HCT116 (cell line): ENCODE measurements at regions not wholly inside any gene's neighbourhood (a gene's known extent, or its start where the extent isn't known, plus 50 kb on each side); places are given as distances from the start of the nearest gene placed in this dataset.

Source experiments
- ATAC-seq: fragments of 200-7000 bp; cut with Tn5 transposase; 2 replicates; pipeline ENCODE4 v1.9.1; 2020; ENCODE audit warnings: mild to moderate bottlenecking, moderate library complexity
- BruUV-seq: library from RNA; stranded (reverse); fragments of 400-500 nt; replicated peaks from 2 replicates; lab custom pipeline; 2021; lab: Mats Ljungman, UMichigan
- CTCF ChIA-PET: fragments of 300-600 bp; sonication (Branson Sonifier 250); formaldehyde crosslinking; loops from one replicate; lab custom pipeline; 2021; ENCODE audit warnings: antibody characterized with exemption; lab: Charles Lee
- POLR2A ChIA-PET: fragments of 300-600, 350-600 bp; sonication (Branson Sonifier 250); formaldehyde crosslinking; loops from one replicate; lab custom pipeline; 2021; ENCODE audit warnings: antibody characterized with exemption; lab: Charles Lee
- RAD21 ChIA-PET, 2 experiments: fragments of 300-600 bp; sonication (Branson Sonifier 250); formaldehyde crosslinking; loops; one replicate each; lab custom pipeline; 2023; ENCODE audit warnings: low total read pairs in 2 of 2; ENCODE audit not compliant: uncharacterized antibody in 2 of 2, unreplicated experiment in 2 of 2, low non-redundant PET in 1 of 2; lab: Charles Lee
- DNase-seq: peaks from one replicate; pipeline ENCODE4 v3.0.0-alpha.2; 2010; ENCODE audit warnings: low read depth, low spot score
- H2AFZ ChIP-seq: fragments of 200-600 bp; shearing (Covaris generic), sonication (generic); 2 replicates; pipeline ENCODE4 v1.6.1; 2017; ENCODE audit warnings: low read depth, mixed run types, mixed read lengths, antibody characterized with exemption, low read length; ENCODE audit not compliant: poor library complexity, severe bottlenecking
- H3K27ac ChIP-seq: 2 replicates; pipeline ENCODE4 v1.5.1; 2012; ENCODE audit warnings: low read depth, low read length
- H3K27me3 ChIP-seq: fragments of 200-600 bp; sonication (generic); 2 replicates; pipeline ENCODE4 v1.6.1; 2016; ENCODE audit warnings: mixed run types, low read length, mixed read lengths; ENCODE audit not compliant: insufficient read depth
- H3K36me3 ChIP-seq, 2 experiments: fragments of 200-500 bp in 1 of 2; fragments of 200-600 bp in 1 of 2; sonication (Bioruptor generic) in 1 of 2; sonication (generic) in 1 of 2; 2 replicates each; pipeline versions ENCODE4 v1.5.1 to v1.6.1; 2014 to 2016; ENCODE audit warnings: low read length in 2 of 2, inconsistent platforms in 1 of 2, mixed read lengths in 1 of 2, mixed run types in 1 of 2; ENCODE audit not compliant: insufficient read depth in 2 of 2, control insufficient read depth in 1 of 2
- H3K4me1 ChIP-seq, 2 experiments: fragments of 200-600 bp in 1 of 2; sonication (generic) in 1 of 2; 2 replicates each; pipeline versions ENCODE4 v1.5.1 to v1.6.1; 2012 to 2017; ENCODE audit warnings: low read length in 2 of 2, inconsistent platforms in 1 of 2, mild to moderate bottlenecking in 1 of 2, mixed read lengths in 1 of 2, mixed run types in 1 of 2, moderate library complexity in 1 of 2; ENCODE audit not compliant: insufficient read depth in 2 of 2, control insufficient read depth in 1 of 2
- H3K4me2 ChIP-seq: fragments of 200-600 bp; sonication (generic); 2 replicates; pipeline ENCODE4 v1.6.1; 2017; ENCODE audit warnings: mixed run types, low read length, mixed read lengths
- H3K4me3 ChIP-seq, 2 experiments: fragments of 200-600 bp in 1 of 2; sonication (generic) in 1 of 2; replicated peaks in 1 of 2; 2 replicates each; pipeline ENCODE4 v1.5.1; 2011 to 2016; ENCODE audit warnings: low read length in 2 of 2, control low read depth in 1 of 2, low read depth in 1 of 2, mild to moderate bottlenecking in 1 of 2, mixed read lengths in 1 of 2, mixed run types in 1 of 2
- H3K79me2 ChIP-seq: fragments of 200-600 bp; sonication (generic); 2 replicates; pipeline ENCODE4 v1.6.1; 2017; ENCODE audit warnings: mild to moderate bottlenecking, mixed run types, low read length, moderate library complexity, mixed read lengths; ENCODE audit not compliant: insufficient read depth
- H3K9ac ChIP-seq: fragments of 200-600 bp; sonication (generic); 2 replicates; pipeline ENCODE4 v1.6.1; 2016; ENCODE audit warnings: low read length, mixed read lengths
- H3K9me2 ChIP-seq: fragments of 200-600 bp; sonication (generic), shearing (Covaris generic); 2 replicates; pipeline ENCODE4 v1.6.1; 2017; ENCODE audit warnings: mixed run types, mild to moderate bottlenecking, moderate library complexity; ENCODE audit not compliant: insufficient read depth
- H3K9me3 ChIP-seq, 2 experiments: fragments of 200-500 bp in 1 of 2; fragments of 200-600 bp in 1 of 2; sonication (Bioruptor generic) in 1 of 2; sonication (generic) in 1 of 2; 2 replicates each; pipeline ENCODE4 v1.6.1; 2014 to 2017; ENCODE audit warnings: low read length in 2 of 2, mixed read lengths in 2 of 2, inconsistent platforms in 1 of 2, low read depth in 1 of 2, mild to moderate bottlenecking in 1 of 2, mixed run types in 1 of 2, moderate library complexity in 1 of 2; ENCODE audit not compliant: control insufficient read depth in 1 of 2, insufficient read depth in 1 of 2
- H4K20me1 ChIP-seq: fragments of 200-600 bp; sonication (generic), shearing (Covaris generic); 2 replicates; pipeline ENCODE4 v1.6.1; 2017; ENCODE audit warnings: mixed run types, mild to moderate bottlenecking, moderate library complexity; ENCODE audit not compliant: insufficient read depth
- CBX3 ChIP-seq: IDR thresholded peaks from 2 replicates; pipeline ENCODE4 v1.6.1; 2012; ENCODE audit warnings: low read depth
- CEBPB ChIP-seq: IDR thresholded peaks from 2 replicates; pipeline ENCODE4 v1.6.1; 2012; ENCODE audit warnings: low read depth
- CTCF ChIP-seq, 3 experiments: fragments of 200-600 bp in 1 of 3; sonication (generic) in 1 of 3; IDR thresholded peaks in 2 of 3; conservative IDR thresholded peaks in 1 of 3; 2 replicates each; pipeline ENCODE4 v1.5.1; 2012 to 2017; ENCODE audit warnings: low read depth in 2 of 3, low read length in 2 of 3, antibody characterized with exemption in 1 of 3, borderline replicate concordance in 1 of 3, control low read depth in 1 of 3, mild to moderate bottlenecking in 1 of 3, mixed read lengths in 1 of 3, mixed run types in 1 of 3, moderate library complexity in 1 of 3; ENCODE audit not compliant: insufficient read depth in 1 of 3
- ELF1 ChIP-seq: IDR thresholded peaks from 2 replicates; pipeline ENCODE4 v1.6.1; 2012; ENCODE audit warnings: low read depth, borderline replicate concordance
- EZH2 ChIP-seq: fragments of 200-600 bp; sonication (generic); IDR thresholded peaks from 2 replicates; pipeline ENCODE4 v1.6.1; 2017; ENCODE audit warnings: antibody characterized with exemption, mixed run types
- FOSL1 ChIP-seq: IDR thresholded peaks from 2 replicates; pipeline ENCODE4 v1.6.1; 2012; ENCODE audit warnings: low read depth
- JUND ChIP-seq: IDR thresholded peaks from 2 replicates; pipeline ENCODE4 v1.6.1; 2012
- POLR2A ChIP-seq: IDR thresholded peaks from 2 replicates; pipeline ENCODE4 v1.7.0; 2011; ENCODE audit warnings: borderline replicate concordance; ENCODE audit not compliant: insufficient read depth, insufficient read length; ENCODE audit errors: extremely low read depth
- SP1 ChIP-seq: IDR thresholded peaks from 2 replicates; pipeline ENCODE4 v1.6.1; 2012; ENCODE audit warnings: low read depth
- ZFX ChIP-seq: fragments of 450-650 bp; IDR thresholded peaks from 2 replicates; pipeline ENCODE4 v1.6.1; 2017
- ZNF274 ChIP-seq: fragments of 200-500 bp; sonication (Bioruptor generic); IDR thresholded peaks from 2 replicates; pipeline ENCODE4 v1.6.1; 2014; ENCODE audit warnings: mild to moderate bottlenecking, low read depth, low read length, inconsistent platforms
- intact Hi-C: fragments of 100-400 bp; cut with micrococcal nuclease; formaldehyde crosslinking; loops from 2 replicates; pipeline ENCODE4 v1.10.0; 2022
- TF ChIP-seq, protein P1 (sequence below): IDR thresholded peaks from 2 replicates; pipeline ENCODE4 v1.6.1; 2012
- TF ChIP-seq, protein P2 (sequence below): IDR thresholded peaks from 2 replicates; pipeline ENCODE4 v1.6.1; 2012; ENCODE audit warnings: low read depth

GRCh38 chr3:71905426-71905825, 120.5 kb upstream of the PROK2 start:
- Histone ChIP-seq H3K9me3 (no peaks in the 10 kb centered on the region), H3K4me1 (peaks cover 0 to 3% of the 10 kb centered on the region in 2 experiments; a peak in 1 of 4 replicates), H3K4me2 (no peak overlapping the region), H3K9ac (no peak overlapping the region), H3K27me3 (peaks cover 26% of the 10 kb centered on the region), H3K36me3 (no peaks in the 10 kb centered on the region), H3K27ac (no peak overlapping the region), H3K9me2 (no peaks in the 10 kb centered on the region), H2AFZ (no peak overlapping the region), H3K79me2 (no peaks in the 10 kb centered on the region), H3K4me3 (no peak overlapping the region), H4K20me1 (no peaks in the 10 kb centered on the region)
- CTCF ChIA-PET = no interaction called here
- POLR2A ChIA-PET = no interaction called here
- ATAC-seq = no peak
- no peak for DNase-seq
- RAD21 ChIA-PET = no interaction called here
- no TSS peak for BruUV-seq
- no peak for TF ChIP-seq SP1
- TF ChIP-seq POLR2A = no peak
- TF ChIP-seq ELF1 = no peak
- TF ChIP-seq CEBPB = no peak
- no peak for TF ChIP-seq CTCF (IDR thresholded peaks at IDR 0.05 in 2 of 3, conservative IDR thresholded peaks at IDR 0.05 in 1 of 3; ENCODE audit: borderline replicate concordance in 1 of 3, insufficient read depth in 1 of 3, low read depth in 2 of 3, low read length in 2 of 3)
- no peak for TF ChIP-seq ZNF274
- no peak for TF ChIP-seq ZFX
- no peak for TF ChIP-seq EZH2
- no peak for TF ChIP-seq FOSL1
- no peak for TF ChIP-seq JUND
- TF ChIP-seq, protein P1, sequence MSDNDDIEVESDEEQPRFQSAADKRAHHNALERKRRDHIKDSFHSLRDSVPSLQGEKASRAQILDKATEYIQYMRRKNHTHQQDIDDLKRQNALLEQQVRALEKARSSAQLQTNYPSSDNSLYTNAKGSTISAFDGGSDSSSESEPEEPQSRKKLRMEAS = no peak
- TF ChIP-seq CBX3 = no peak
- TF ChIP-seq, protein P2, sequence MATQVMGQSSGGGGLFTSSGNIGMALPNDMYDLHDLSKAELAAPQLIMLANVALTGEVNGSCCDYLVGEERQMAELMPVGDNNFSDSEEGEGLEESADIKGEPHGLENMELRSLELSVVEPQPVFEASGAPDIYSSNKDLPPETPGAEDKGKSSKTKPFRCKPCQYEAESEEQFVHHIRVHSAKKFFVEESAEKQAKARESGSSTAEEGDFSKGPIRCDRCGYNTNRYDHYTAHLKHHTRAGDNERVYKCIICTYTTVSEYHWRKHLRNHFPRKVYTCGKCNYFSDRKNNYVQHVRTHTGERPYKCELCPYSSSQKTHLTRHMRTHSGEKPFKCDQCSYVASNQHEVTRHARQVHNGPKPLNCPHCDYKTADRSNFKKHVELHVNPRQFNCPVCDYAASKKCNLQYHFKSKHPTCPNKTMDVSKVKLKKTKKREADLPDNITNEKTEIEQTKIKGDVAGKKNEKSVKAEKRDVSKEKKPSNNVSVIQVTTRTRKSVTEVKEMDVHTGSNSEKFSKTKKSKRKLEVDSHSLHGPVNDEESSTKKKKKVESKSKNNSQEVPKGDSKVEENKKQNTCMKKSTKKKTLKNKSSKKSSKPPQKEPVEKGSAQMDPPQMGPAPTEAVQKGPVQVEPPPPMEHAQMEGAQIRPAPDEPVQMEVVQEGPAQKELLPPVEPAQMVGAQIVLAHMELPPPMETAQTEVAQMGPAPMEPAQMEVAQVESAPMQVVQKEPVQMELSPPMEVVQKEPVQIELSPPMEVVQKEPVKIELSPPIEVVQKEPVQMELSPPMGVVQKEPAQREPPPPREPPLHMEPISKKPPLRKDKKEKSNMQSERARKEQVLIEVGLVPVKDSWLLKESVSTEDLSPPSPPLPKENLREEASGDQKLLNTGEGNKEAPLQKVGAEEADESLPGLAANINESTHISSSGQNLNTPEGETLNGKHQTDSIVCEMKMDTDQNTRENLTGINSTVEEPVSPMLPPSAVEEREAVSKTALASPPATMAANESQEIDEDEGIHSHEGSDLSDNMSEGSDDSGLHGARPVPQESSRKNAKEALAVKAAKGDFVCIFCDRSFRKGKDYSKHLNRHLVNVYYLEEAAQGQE = no peak
- intact Hi-C loops = no loop called here
